ENCODE measurements at regions not wholly inside any gene's neighbourhood (a gene's known extent, or its start where the extent isn't known, plus 50 kb on each side); places are given as distances from the start of the nearest gene placed in this dataset.

DNA sequence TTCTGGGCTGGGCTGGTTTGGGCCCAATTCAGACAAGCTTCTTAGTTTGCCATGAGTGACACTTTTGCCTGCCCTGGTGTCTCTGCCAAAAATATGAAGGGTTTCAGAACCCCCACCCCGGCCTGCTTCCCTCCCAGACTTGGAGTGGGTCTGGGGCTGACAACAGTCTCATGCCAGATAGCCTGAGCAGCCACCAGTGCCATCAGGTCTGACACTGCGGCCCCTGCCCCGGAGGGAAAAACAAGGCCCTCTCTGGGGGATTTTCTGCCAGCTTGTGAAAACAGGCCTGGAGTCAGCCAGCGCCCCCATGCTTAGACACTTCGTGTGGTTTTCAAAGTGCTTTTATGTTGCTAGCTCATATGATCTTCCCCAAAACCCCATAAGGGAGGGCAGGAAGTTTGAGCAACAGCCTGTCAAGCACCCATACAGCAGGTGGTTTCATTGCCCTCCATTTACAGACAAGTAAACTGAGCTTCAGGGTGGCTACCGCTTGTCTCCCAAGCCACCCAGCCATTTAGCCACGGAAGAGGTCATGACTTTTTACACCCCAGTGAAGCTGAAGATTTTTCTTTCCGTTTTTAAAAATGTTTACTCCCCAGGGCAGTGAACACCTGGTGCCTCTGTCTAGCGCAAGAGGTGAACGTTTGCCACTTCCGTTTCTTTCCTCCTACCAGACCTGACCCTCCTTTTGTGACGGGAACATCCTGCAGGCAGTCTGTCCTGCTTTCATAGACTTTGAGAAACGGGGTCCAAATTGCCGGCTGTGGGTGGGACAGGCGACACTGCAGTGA lies 300.6 kb downstream of the SEC14L1 start:
- DNase-seq (ENCODE audit: low spot score in 2 of 2), result no peak
- peaks cover 27 to 37% of the 10 kb centered on the region in 2 donors for H3K4me1 ChIP-seq
- H3K27me3 ChIP-seq, result no peaks in the 10 kb centered on the region
- no peak overlapping the region for H3K4me3 ChIP-seq
- no peaks in the 10 kb centered on the region for H3K9me3 ChIP-seq
- TF ChIP-seq, protein P1, sequence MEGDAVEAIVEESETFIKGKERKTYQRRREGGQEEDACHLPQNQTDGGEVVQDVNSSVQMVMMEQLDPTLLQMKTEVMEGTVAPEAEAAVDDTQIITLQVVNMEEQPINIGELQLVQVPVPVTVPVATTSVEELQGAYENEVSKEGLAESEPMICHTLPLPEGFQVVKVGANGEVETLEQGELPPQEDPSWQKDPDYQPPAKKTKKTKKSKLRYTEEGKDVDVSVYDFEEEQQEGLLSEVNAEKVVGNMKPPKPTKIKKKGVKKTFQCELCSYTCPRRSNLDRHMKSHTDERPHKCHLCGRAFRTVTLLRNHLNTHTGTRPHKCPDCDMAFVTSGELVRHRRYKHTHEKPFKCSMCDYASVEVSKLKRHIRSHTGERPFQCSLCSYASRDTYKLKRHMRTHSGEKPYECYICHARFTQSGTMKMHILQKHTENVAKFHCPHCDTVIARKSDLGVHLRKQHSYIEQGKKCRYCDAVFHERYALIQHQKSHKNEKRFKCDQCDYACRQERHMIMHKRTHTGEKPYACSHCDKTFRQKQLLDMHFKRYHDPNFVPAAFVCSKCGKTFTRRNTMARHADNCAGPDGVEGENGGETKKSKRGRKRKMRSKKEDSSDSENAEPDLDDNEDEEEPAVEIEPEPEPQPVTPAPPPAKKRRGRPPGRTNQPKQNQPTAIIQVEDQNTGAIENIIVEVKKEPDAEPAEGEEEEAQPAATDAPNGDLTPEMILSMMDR (IDR thresholded peaks at IDR 0.05), result no peak
- TF ChIP-seq POLR2AphosphoS5 (IDR thresholded peaks at IDR 0.05) (no peak), POLR2A (IDR thresholded peaks at IDR 0.05) (no peak)
- H3K36me3 ChIP-seq, result no peaks in the 10 kb centered on the region
- H3K27ac ChIP-seq, result peak overlapping the region; percentile 54 to 80
- intact Hi-C loops (cut with DNase I; ENCODE audit: low total_unique reads), result no loop called here

DNA sequence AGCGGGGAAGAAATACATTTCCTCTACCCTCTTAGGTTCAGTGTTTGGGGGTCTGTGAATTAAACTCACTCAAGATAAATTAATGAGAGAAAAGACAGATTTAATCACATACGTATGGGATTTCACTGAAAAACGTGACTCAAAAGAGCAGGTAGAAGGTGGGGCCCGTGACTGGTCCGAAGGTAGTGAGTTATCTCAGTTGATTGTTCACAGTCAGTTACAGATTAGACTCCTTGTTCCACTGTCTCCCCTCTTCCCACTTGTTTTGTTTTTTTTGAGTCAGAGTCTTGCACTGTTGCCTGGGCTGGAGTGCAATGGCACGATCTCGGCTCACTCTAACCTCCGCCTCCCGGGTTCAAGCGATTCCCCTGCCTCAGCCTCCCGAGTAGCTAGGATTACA lies 301.2 kb downstream of the SEC14L1 start:
- Histone ChIP-seq H3K36me3 (no peaks in the 10 kb centered on the region), H3K27me3 (no peaks in the 10 kb centered on the region), H3K4me1 (peaks cover 21 to 33% of the 10 kb centered on the region in 2 donors), H3K9me3 (no peaks in the 10 kb centered on the region), H3K27ac (peak overlapping the region in 1 of 2 donors; percentile 80), H3K4me3 (no peak overlapping the region)
- intact Hi-C loops (cut with DNase I; ENCODE audit: low total_unique reads), result no loop called here
- TF ChIP-seq POLR2AphosphoS5 (IDR thresholded peaks at IDR 0.05) (no peak), POLR2A (IDR thresholded peaks at IDR 0.05) (no peak)
- TF ChIP-seq, protein P1 (IDR thresholded peaks at IDR 0.05), result no peak
- DNase-seq (ENCODE audit: low spot score in 2 of 2), result no peak

DNA sequence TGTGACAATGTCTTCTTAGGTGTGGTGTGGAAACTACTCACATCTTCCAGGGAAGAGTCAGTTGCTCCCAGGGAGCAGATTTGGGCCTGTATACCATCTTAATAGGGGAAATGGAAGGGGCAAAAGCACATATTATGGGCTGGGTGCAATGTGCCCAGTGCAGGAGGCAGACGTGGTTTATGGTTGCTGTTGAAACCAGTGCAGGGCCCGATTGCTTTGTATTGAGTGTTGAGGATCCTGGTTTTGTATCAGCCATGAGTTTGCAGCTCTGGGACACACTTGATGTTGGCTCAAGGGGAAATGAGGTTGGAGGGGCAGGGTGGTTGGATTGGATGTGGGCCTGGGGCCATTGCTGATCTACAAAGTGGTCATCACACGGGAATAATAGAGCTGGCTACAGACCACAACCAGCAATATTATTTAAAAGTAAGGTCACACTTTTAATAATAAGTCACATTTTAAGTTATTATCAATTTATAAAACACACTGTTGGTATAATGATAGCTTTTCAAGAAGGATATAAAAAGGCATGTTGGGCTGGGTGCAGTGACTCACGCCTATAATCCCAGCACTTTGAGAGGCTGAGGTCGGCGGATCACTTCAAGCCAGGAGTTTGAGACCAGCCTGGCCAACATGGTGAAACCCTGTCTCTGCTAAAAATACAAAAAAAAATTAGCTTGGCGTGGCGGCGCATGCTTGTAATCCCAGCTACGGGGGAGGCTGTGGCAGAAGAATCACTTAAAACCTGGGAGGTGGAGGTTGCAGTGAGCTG lies 302.4 kb downstream of the SEC14L1 start:
- Histone ChIP-seq H3K27ac (peak overlapping the region; percentile 11 to 32), H3K4me3 (no peak overlapping the region), H3K27me3 (no peaks in the 10 kb centered on the region), H3K4me1 (peaks cover 14 to 30% of the 10 kb centered on the region in 2 donors), H3K36me3 (no peaks in the 10 kb centered on the region), H3K9me3 (no peaks in the 10 kb centered on the region)
- TF ChIP-seq, protein P1 (IDR thresholded peaks at IDR 0.05), result no peak
- TF ChIP-seq POLR2A (IDR thresholded peaks at IDR 0.05) (no peak), POLR2AphosphoS5 (IDR thresholded peaks at IDR 0.05) (no peak)
- intact Hi-C loops (cut with DNase I; ENCODE audit: low total_unique reads), result no loop called here
- DNase-seq (ENCODE audit: low spot score in 2 of 2), result no peak

DNA sequence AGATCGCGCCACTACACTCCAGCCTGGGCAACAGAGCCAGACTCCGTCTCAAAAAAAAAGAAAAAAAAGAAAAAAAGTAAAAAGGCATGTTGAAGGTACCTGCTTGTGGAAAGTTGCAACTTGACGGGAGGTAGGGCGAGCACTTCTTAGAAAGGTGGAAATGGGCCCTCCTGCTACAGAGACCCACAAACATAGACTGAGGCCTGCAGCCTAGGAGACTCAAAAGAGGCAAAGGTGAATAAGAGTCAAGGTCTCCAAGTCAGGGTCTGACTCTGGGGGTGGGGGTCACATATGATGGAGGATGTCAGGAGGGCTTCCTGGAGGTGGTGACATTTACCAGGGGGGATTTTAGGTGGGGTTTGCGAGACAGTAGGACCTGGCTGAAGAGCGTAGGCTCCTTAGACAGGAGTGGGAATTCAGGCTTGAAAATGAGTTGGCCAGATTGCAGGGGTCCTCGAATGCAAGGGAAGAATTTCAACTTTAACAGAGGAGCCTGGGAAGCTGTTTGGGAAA lies 303.0 kb downstream of the SEC14L1 start:
- H3K9me3 ChIP-seq, result no peaks in the 10 kb centered on the region
- TF ChIP-seq POLR2AphosphoS5 (IDR thresholded peaks at IDR 0.05), result no peak
- TF ChIP-seq, protein P1 (IDR thresholded peaks at IDR 0.05), result no peak
- no peak for TF ChIP-seq POLR2A (IDR thresholded peaks at IDR 0.05)
- no peaks in the 10 kb centered on the region for H3K36me3 ChIP-seq
- H3K27ac ChIP-seq, result peak overlapping the region; percentile 73 to 87
- no peaks in the 10 kb centered on the region for H3K27me3 ChIP-seq
- no peak overlapping the region for H3K4me3 ChIP-seq
- peaks cover 14 to 30% of the 10 kb centered on the region in 2 donors for H3K4me1 ChIP-seq
- DNase-seq (ENCODE audit: low spot score in 2 of 2), result no peak
- intact Hi-C loops (cut with DNase I; ENCODE audit: low total_unique reads), result no loop called here

DNA sequence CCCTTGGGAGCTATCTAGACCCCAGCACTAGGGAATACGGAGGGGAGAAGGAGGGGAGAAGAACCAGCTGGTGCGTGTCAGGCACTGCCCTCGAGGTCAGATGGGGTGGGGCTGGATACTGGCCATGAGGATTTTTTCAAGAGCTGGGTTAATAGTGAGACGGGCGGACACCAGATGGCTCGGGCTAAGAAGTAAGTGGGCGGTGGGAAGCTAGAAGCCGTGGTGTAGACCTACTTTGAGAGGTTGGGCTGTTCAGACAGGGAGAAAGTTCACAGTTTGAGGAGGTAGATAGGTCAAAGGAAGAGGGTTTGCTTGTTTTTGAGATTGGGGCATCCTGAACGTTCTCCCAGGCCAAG lies 303.8 kb downstream of the SEC14L1 start:
- H3K9me3 ChIP-seq, result no peaks in the 10 kb centered on the region
- peaks cover 7 to 32% of the 10 kb centered on the region in 2 donors for H3K4me1 ChIP-seq
- no peaks in the 10 kb centered on the region for H3K27me3 ChIP-seq
- DNase-seq (ENCODE audit: low spot score in 2 of 2), result no peak
- TF ChIP-seq POLR2AphosphoS5 (IDR thresholded peaks at IDR 0.05) (no peak), POLR2A (IDR thresholded peaks at IDR 0.05) (no peak)
- TF ChIP-seq, protein P1 (IDR thresholded peaks at IDR 0.05), result no peak
- H3K27ac ChIP-seq, result peak overlapping the region; percentile 73 to 87
- no peaks in the 10 kb centered on the region for H3K36me3 ChIP-seq
- H3K4me3 ChIP-seq, result no peak overlapping the region
- intact Hi-C loops (cut with DNase I; ENCODE audit: low total_unique reads), result no loop called here

Measured in breast epithelium (tissue), 4 donors.